OCI-LY7 (cell line): ENCODE measurements at regions not wholly inside any gene's neighbourhood (a gene's known extent, or its start where the extent isn't known, plus 50 kb on each side); places are given as distances from the start of the nearest gene placed in this dataset.

Experiments
- BruUV-seq: library from RNA; stranded (reverse); fragments of 400-500 nt; replicated peaks from 2 replicates; lab custom pipeline; 2021; lab: Mats Ljungman, UMichigan
- CTCF ChIA-PET: fragments of 300-600 bp; sonication (Branson Sonifier 250); formaldehyde crosslinking; loops from one replicate; lab custom pipeline; 2022; ENCODE audit warnings: antibody characterized with exemption; ENCODE audit not compliant: unreplicated experiment; lab: Charles Lee
- POLR2A ChIA-PET: fragments of 300-600 bp; sonication (Branson Sonifier 250); formaldehyde crosslinking; loops from one replicate; lab custom pipeline; 2022; ENCODE audit warnings: antibody characterized with exemption; lab: Charles Lee
- DNase-seq: peaks from one replicate; pipeline ENCODE4 v3.0.0-alpha.2; 2015; ENCODE audit warnings: low spot score
- H2AFZ ChIP-seq: fragments of 200-600 bp; sonication (generic), shearing (Covaris generic); 2 replicates; pipeline ENCODE4 v1.6.1; 2014; ENCODE audit warnings: mild to moderate bottlenecking, antibody characterized with exemption, low read length, moderate library complexity
- H3K27ac ChIP-seq: fragments of 200-600 bp; sonication (generic); 2 replicates; pipeline ENCODE4 v1.5.1; 2014; ENCODE audit warnings: mixed run types, low read depth, mild to moderate bottlenecking, moderate library complexity, low read length, inconsistent platforms; ENCODE audit not compliant: poor library complexity, severe bottlenecking
- H3K36me3 ChIP-seq: fragments of 200-600 bp; sonication (generic); 2 replicates; pipeline ENCODE4 v1.6.1; 2014; ENCODE audit warnings: mild to moderate bottlenecking, antibody characterized with exemption, low read length, moderate library complexity, mixed read lengths; ENCODE audit not compliant: insufficient read depth
- H3K4me1 ChIP-seq: fragments of 200-600 bp; sonication (generic); 2 replicates; pipeline ENCODE4 v1.5.1; 2014; ENCODE audit warnings: mild to moderate bottlenecking, low read length; ENCODE audit not compliant: insufficient read depth, poor library complexity, severe bottlenecking
- H3K4me2 ChIP-seq: fragments of 200-600 bp; sonication (generic); 2 replicates; pipeline ENCODE4 v1.6.1; 2014; ENCODE audit warnings: mild to moderate bottlenecking, low read length
- H3K4me3 ChIP-seq: fragments of 200-600 bp; sonication (generic); 2 replicates; pipeline ENCODE4 v1.5.1; 2014; ENCODE audit warnings: mild to moderate bottlenecking, low read depth, low read length; ENCODE audit not compliant: poor library complexity, severe bottlenecking
- H3K79me2 ChIP-seq: fragments of 200-600 bp; sonication (generic); 2 replicates; pipeline ENCODE4 v1.6.1; 2016; ENCODE audit warnings: low read depth, mild to moderate bottlenecking, low read length, moderate library complexity, mixed read lengths; ENCODE audit not compliant: insufficient read depth
- H3K9me2 ChIP-seq: fragments of 200-600 bp; sonication (generic); 2 replicates; pipeline ENCODE4 v1.6.1; 2016; ENCODE audit warnings: mild to moderate bottlenecking, low read length, mixed read lengths; ENCODE audit not compliant: insufficient read depth
- H3K9me3 ChIP-seq: fragments of 200-600 bp; sonication (generic); 2 replicates; pipeline ENCODE4 v1.6.1; 2014; ENCODE audit warnings: mild to moderate bottlenecking, mixed run types, low read length, mixed read lengths
- H4K20me1 ChIP-seq: fragments of 200-600 bp; sonication (generic); 2 replicates; pipeline ENCODE4 v1.6.1; 2014; ENCODE audit warnings: mild to moderate bottlenecking, antibody characterized with exemption, low read length, moderate library complexity, mixed read lengths; ENCODE audit not compliant: insufficient read depth
- CTCF ChIP-seq: fragments of 200-600 bp; sonication (generic); conservative IDR thresholded peaks from 2 replicates; pipeline ENCODE4 v1.5.1; 2014; ENCODE audit warnings: mild to moderate bottlenecking, antibody characterized with exemption, low read length, moderate library complexity, mixed read lengths
- EZH2phosphoT487 ChIP-seq: fragments of 200-600 bp; sonication (generic); IDR thresholded peaks from 2 replicates; pipeline ENCODE4 v1.6.1; 2018; ENCODE audit warnings: low read depth, borderline replicate concordance, mild to moderate bottlenecking, mixed run types, antibody characterized with exemption, low read length, moderate library complexity, mixed read lengths
- intact Hi-C: fragments of 100-400 bp; cut with micrococcal nuclease; formaldehyde crosslinking; loops from one replicate; pipeline ENCODE4 v1.10.0; 2022; ENCODE audit not compliant: unreplicated experiment

- Histone ChIP-seq H3K9me3 (no peaks in the 10 kb centered on the region), H3K27ac (no peak overlapping the region), H3K9me2 (no peaks in the 10 kb centered on the region), H3K79me2 (no peaks in the 10 kb centered on the region), H2AFZ (no peak overlapping the region), H3K36me3 (no peaks in the 10 kb centered on the region), H4K20me1 (no peaks in the 10 kb centered on the region), H3K4me2 (no peak overlapping the region), H3K4me3 (no peak overlapping the region), H3K4me1 (no peaks in the 10 kb centered on the region)
- DNase-seq, result no peak
- no peak for TF ChIP-seq EZH2phosphoT487
- no peak for TF ChIP-seq CTCF
- ChIA-PET POLR2A (interaction anchor here (0.7 kb wide), 1 partner anchor 992 kb away, joined by 3 read pairs; no protein-coding TSS in a partner anchor), CTCF (no interaction called here)
- intact Hi-C loops, result no loop called here
- no TSS peak for BruUV-seq
Measured at GRCh38 chr3:132972333-132972732, 65.9 kb upstream of the TMEM108 start.

GRCh38 chr3:132966374-132966773 lies 71.8 kb upstream of the TMEM108 start:
- no peak for DNase-seq
- no peaks in the 10 kb centered on the region for H4K20me1 ChIP-seq
- ChIA-PET POLR2A (interaction anchor here (0.6 kb wide), 1 partner anchor 423 kb away, joined by 3 read pairs; no protein-coding TSS in a partner anchor), CTCF (no interaction called here)
- no peak overlapping the region for H2AFZ ChIP-seq
- BruUV-seq, result no TSS peak
- no peaks in the 10 kb centered on the region for H3K36me3 ChIP-seq
- H3K4me1 ChIP-seq, result no peaks in the 10 kb centered on the region
- no peak overlapping the region for H3K4me2 ChIP-seq
- no peaks in the 10 kb centered on the region for H3K9me3 ChIP-seq
- H3K9me2 ChIP-seq, result no peaks in the 10 kb centered on the region
- H3K79me2 ChIP-seq, result no peaks in the 10 kb centered on the region
- intact Hi-C loops, result no loop called here
- no peak overlapping the region for H3K27ac ChIP-seq
- TF ChIP-seq CTCF (no peak), EZH2phosphoT487 (no peak)
- no peak overlapping the region for H3K4me3 ChIP-seq

- H3K4me2 ChIP-seq, result no peak overlapping the region
- TF ChIP-seq CTCF, result no peak
- TF ChIP-seq EZH2phosphoT487, result no peak
- no peaks in the 10 kb centered on the region for H3K79me2 ChIP-seq
- H3K9me3 ChIP-seq, result no peaks in the 10 kb centered on the region
- ChIA-PET CTCF (no interaction called here), POLR2A (no interaction called here)
- no peaks in the 10 kb centered on the region for H3K4me1 ChIP-seq
- H3K9me2 ChIP-seq, result no peaks in the 10 kb centered on the region
- no peak overlapping the region for H3K4me3 ChIP-seq
- no peaks in the 10 kb centered on the region for H4K20me1 ChIP-seq
- H2AFZ ChIP-seq, result no peak overlapping the region
- no peak for DNase-seq
- no TSS peak for BruUV-seq
- intact Hi-C loops, result no loop called here
- no peaks in the 10 kb centered on the region for H3K36me3 ChIP-seq
- no peak overlapping the region for H3K27ac ChIP-seq
Measured at GRCh38 chr3:132964266-132964665, 73.9 kb upstream of the TMEM108 start.
